HL-60 (cell line): ENCODE measurements at regions not wholly inside any gene's neighbourhood (a gene's known extent, or its start where the extent isn't known, plus 50 kb on each side); places are given as distances from the start of the nearest gene placed in this dataset.

Experiments
- DNase-seq, 2 experiments: peaks; one replicate each; pipeline ENCODE4 v3.0.0-alpha.2; 2010 to 2020; ENCODE audit warnings: low read depth in 1 of 2, low spot score in 1 of 2
- H3K27ac ChIP-seq: fragments of 250-450 bp; sonication (Bioruptor Pico); replicated peaks from 2 replicates; pipeline ENCODE4 v1.5.1; 2020; ENCODE audit warnings: mild to moderate bottlenecking, moderate library complexity
- H3K27me3 ChIP-seq: fragments of 250-450 bp; sonication (Bioruptor Pico); 2 replicates; pipeline ENCODE4 v1.5.1; 2021; ENCODE audit warnings: mild to moderate bottlenecking, moderate library complexity; ENCODE audit not compliant: insufficient read depth, poor library complexity, severe bottlenecking
- H3K4me3 ChIP-seq: replicated peaks from 2 replicates; pipeline ENCODE4 v1.5.1; 2011; ENCODE audit warnings: mild to moderate bottlenecking, control low read depth, low read length; ENCODE audit not compliant: insufficient read depth
- CTCF ChIP-seq: IDR thresholded peaks from one replicate; pipeline ENCODE4 v1.5.1; 2011; ENCODE audit warnings: low read length, control low read depth, inconsistent platforms; ENCODE audit not compliant: insufficient read depth
- GABPA ChIP-seq: IDR thresholded peaks from 2 replicates; pipeline ENCODE4 v1.6.1; 2012; ENCODE audit warnings: low read depth
- POLR2AphosphoS5 ChIP-seq: IDR thresholded peaks from 2 replicates; pipeline ENCODE4 v1.6.1; 2012; ENCODE audit warnings: low read depth
- REST ChIP-seq: IDR thresholded peaks from 2 replicates; pipeline ENCODE4 v1.6.1; 2012; ENCODE audit warnings: low read depth; ENCODE audit not compliant: insufficient replicate concordance
- SPI1 ChIP-seq: IDR thresholded peaks from 2 replicates; pipeline ENCODE4 v1.6.1; 2012; ENCODE audit warnings: low read depth, mild to moderate bottlenecking, borderline replicate concordance

- DNase-seq: no peak
- H3K4me3 ChIP-seq: no peak overlapping the region
- TF ChIP-seq CTCF (no peak), REST (no peak), GABPA (no peak), SPI1 (no peak), POLR2AphosphoS5 (no peak)
- peaks cover 2% of the 10 kb centered on the region for H3K27me3 ChIP-seq
- H3K27ac ChIP-seq: no peak overlapping the region
Observed at GRCh38 chr5:155418960-155419579, 405.5 kb downstream of the KIF4B start.

- Histone ChIP-seq H3K4me3 (no peak overlapping the region), H3K27me3 (no peaks in the 10 kb centered on the region), H3K27ac (no peak overlapping the region)
- TF ChIP-seq SPI1: no peak
- no peak for TF ChIP-seq CTCF
- TF ChIP-seq POLR2AphosphoS5: no peak
- no peak for TF ChIP-seq GABPA
- TF ChIP-seq REST: no peak
- DNase-seq: no peak
Observed at GRCh38 chr5:155430192-155430591, 416.6 kb downstream of the KIF4B start.

- no peaks in the 10 kb centered on the region for H3K27me3 ChIP-seq
- no peak overlapping the region for H3K4me3 ChIP-seq
- DNase-seq: no peak
- no peak overlapping the region for H3K27ac ChIP-seq
- no peak for TF ChIP-seq CTCF
- no peak for TF ChIP-seq SPI1
- no peak for TF ChIP-seq REST
- TF ChIP-seq GABPA: no peak
- TF ChIP-seq POLR2AphosphoS5: no peak
Observed at GRCh38 chr5:155434267-155434666, 420.7 kb downstream of the KIF4B start.
